ENCODE measurements at regions not wholly inside any gene's neighbourhood (a gene's known extent, or its start where the extent isn't known, plus 50 kb on each side); places are given as distances from the start of the nearest gene placed in this dataset.

DNA sequence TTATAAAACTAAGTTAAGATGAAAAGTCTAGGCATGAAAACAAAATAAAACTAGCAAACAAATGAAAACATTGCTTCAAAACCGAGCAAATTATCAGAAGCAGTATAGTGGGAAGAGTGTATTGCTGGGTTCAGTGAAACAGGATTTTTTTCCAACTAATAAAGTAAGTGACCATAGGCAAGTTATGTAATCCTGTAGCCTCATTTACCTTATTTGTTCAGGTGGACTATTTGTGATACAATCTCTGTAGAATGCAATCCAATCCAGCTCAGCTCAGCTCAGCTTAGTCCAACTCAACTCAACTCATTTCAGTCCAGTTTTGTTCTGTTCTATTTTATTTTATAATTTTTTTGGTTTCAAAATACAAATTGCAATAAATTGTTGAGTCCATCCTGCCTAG is 276.7 kb upstream of the LRIG3 start:
- DNase-seq, result no peak

DNA sequence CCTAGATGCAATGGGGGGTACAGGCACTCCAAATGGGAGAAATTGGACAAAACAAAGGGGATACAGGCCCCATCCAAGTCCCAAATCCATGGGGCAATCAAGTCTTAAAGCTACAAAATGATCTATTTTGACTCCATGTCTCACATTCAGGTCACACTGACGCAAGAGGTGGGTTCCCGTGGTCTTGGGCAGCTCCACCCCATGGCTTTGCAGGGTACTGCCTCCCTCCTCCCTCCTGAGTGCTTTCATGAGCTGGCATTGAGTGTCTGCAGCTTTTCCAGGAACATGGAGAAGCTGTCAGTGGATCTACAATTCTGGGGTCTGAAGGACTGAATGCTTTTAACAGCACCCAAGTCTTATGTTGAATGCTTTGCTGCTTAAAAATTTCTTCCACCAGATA is 274.5 kb upstream of the LRIG3 start:
- DNase-seq, result no peak

DNA sequence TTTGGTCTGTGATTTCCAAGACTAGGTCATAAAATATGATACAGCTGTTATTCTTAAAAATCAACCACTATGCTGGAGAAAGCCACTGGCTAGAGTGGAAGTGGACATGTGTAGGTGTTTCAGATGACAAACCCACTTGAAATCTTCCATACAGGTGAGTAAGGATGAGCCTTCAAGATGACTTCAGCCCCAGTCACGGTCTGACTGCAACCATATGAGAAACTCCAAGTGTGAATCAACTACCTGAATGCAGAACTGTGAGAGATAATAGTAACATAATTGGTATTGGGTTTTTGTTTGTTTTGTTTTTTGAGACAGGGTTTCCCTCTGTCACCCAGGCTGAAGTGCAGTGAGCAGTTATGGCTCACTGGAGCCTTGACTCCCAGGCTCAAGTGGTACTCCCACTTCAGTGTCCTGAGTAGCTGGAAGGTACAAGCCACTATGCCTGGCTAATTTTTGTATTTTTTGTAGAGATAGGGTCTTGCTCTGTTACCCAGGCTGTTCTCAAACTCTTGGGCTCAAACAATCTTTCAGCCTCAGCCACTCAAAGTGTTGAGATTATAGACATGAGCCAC is 273.3 kb upstream of the LRIG3 start:
- no peak for DNase-seq

DNA sequence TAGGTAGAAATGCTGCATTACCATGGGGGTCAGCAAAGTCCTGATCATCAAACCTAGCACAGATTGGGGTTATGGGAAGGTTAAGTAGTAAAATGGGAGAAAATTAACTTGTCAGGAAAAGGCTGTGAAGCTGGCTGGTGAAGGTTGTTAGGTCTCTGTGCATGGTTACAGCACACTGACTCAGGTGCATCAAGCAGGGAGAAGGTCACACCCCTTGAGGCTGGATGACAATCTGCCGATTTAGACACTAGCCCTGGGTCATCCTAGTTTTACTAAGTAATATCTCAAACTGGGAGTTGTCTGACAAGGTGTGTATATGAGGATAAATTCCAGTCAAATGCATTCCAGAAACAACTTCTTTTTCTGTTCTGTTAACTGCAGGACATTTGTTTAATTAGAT is 271.1 kb upstream of the LRIG3 start:
- DNase-seq, result no peak

DNA sequence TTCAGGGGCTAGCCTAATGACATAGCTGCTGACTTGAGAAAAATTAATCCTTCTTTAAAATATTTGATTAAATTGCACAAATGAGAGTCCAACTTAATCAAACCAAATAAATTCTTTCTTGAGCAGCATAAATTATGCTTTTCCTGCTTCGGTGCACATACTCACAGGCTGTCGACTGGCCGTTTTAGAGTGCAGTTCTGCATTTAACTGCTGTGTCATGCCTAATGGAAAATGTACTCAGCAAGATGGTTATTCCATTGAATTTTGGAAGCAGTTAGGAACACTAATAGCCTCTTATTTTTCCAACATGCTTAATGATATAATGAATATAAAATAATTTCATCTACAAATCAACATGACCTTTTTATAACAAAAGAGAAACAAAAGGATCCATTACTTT is 266.1 kb upstream of the LRIG3 start:
- DNase-seq, result no peak

DNA sequence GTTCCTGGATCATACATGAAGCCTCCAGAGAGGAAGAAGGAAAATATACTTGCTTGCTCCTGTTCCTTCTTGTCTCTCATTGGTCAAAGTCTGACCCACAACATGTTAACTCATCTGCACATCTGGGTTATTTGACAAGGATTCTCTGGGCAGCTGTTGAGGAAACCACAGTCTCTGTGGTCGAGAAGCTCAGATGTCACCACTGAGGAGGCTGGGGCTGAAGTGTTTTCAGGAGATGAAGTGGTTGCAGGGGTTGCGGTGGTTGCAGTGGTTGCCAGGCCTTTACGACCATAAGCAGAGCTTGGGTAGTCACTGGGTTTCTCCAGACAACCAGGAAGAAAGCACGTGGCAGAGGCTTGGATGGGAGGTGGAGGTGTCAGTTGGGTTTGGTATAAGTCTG is 265.0 kb upstream of the LRIG3 start:
- DNase-seq, result no peak

DNA sequence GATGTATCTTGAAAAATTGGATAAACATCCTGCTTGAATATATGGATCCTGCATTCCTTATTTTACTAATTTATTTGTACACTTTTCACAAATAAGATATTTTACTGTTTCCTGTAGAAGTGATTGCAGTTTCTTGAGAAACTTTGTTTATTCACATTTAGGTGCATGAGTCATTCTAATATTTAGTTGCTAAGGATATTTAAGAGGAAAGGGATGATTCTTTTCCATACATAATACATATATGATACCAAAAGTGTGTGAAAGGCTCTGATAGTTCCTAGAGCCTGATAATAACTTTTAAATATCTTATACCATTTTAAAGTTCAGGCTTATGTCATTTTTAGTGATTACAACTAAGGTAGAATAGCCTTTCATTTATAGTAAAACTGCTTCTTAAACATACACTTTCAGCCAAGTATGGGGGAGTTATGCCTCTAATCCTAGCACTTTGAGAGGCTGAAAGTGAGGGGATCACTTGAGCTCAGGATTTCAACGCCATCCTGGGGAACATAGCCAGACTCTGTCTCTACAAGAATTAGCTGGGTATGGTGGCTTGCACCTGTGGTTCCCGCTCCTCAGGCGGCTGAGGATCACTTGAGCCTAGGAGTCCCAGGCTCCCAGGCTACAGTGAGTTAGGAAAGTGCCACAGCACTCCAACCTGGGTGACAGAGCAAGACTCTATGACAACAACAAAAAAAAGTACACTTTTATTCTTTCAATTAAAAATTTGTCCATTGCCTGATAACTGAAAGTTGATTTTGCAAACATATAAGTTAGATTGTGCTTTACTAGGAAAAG is 262.6 kb upstream of the LRIG3 start:
- DNase-seq, result no peak

DNA sequence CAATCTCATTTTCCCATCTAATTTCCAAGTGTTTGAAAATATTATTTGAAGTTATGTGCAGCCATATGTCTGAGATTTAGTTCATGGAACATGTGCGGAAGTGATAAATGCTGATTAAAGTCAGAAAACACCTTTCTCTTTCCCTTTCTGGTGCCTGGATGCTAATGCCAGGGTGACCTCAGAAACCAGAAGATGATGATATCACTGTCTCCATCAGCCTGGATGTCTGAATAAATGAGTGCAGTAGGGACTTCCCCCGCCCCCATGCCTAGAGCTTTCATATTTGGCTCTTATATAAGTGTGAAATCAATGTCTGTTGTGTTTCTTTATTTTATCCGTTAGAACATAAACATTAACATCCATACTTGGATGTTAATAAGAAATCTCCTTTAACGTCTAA is 261.9 kb upstream of the LRIG3 start:
- DNase-seq, result no peak

DNA sequence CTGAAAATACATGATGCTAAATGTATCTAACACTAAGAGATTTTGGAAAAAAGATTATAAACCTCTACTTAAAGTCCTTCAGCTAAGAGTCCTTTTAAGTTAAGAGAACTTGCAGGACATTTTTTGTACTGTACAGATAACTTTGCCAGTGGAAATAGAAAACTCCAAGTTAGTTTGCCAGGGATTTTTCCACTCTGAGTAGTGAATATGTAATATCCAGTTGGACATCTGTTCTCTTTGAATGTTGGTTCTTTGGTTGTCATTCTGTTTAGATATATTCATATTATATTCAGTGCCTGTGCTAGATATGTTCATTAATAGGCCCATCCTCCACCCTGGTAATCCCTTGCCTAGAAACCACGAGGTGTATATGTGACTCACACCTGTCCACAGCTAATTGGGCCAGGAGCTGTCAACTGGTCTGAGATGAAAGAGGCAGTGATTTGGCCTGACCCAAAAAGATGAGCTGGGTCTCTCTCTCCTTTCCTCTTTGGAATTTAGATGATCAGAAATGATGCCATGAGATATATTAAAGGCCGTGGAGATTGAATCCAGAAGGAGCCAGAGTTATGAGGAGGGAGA is 261.0 kb upstream of the LRIG3 start:
- DNase-seq, result no peak

DNA sequence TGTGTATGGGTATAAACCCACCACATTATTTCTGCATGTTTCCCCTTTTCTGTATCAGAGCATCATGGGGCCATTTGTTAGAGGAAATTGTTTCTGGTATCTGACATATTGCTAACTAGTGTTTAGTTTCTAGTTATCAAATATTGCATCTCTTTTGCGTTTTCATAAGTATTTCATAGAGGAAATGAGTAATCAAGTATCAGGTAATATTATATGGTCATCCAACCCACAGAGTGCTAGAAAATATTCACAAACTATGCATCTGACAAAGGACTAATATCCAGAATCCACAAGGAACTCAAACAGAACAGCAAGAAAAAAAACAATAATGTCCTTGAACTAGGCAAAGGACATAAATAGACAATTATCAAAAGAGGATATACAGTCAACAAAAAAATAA is 258.9 kb upstream of the LRIG3 start:
- DNase-seq, result no peak

DNA sequence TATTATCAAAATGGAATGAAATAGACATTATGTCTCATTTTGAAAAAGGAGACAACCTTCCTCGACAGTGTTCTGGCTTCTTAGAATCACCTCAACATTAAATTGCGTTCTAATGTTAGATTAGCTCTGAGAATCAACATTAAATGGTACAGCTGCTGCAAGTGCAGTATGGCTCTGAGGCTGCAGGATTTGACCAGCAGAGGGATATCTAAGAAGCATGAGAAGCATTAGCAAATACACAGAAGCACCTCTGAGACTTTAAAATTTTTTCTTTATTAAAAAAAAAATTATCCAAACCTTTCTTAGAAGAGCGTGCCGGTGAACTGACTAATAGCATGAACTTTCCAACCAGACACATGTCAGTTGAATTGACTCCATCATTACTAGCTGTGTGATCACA is 253.4 kb upstream of the LRIG3 start:
- no peak for DNase-seq

DNA sequence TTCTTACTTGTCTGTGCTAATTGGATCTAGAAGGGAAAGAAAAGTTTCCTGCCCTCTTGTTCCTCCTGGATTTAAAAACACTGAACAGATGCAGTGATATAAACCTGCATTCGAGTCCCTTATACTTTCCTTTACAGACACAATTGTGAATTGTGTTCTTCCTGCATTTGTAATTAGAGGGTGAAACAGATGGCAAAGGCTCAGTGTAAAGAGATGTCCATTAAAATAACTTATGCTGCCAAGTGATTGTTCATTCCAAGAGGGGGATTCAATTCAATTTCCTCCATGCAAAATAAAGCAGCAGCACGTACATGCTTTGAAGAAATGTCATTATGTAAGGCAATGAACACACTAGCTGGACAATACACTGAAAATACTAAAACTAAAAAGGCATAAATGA is 248.3 kb upstream of the LRIG3 start:
- DNase-seq, result no peak

DNA sequence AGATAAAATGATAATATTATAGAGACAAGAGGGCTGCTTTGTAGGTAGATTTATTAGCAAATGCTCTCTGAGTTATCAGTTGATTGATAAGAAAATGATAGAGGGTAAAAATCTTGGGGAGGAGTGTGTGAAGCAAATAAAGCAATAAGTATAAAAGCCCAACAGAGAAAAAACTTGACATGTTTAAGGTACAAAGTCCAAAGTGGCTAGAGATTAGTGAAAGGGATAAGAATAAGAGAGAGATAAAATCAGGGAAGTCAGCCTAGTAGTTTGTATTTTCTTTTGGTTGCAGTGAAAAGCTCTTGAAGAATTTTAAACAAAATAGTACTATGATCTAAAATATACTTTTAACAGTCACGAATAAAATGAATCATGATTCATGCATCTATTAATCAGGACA is 246.2 kb upstream of the LRIG3 start:
- no peak for DNase-seq

DNA sequence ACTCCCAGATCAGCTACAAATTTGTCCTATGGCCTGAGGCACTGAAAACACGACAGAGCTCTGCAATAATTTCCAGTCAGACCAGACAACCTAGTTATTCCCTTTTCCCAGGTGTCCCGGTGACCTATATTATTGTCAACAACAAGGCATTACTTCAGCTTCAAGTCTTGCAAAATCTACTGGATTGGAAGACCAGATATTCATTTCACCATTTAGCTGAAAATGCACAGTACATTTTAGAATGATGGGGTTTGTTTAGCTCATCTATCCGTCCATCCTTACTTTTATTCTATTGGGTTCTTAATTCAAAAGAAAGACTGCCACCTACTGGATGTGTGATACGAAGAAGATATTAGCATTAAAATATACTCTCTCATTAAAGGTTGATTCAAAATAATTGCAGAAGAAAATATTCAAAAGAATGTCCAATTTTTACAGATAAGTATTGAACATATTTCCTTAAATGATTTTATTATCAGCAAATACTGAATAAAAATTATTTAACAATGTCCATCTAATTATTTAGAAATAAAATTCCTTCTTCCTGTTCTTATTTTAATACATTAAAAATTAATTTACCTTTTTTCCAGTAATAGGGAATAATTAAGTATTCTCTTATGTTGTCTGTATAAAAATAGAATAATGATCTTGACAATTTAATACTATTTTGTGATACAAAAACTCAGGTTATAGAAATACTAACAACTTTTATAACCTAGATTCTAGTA is 244.9 kb upstream of the LRIG3 start:
- DNase-seq, result no peak

DNA sequence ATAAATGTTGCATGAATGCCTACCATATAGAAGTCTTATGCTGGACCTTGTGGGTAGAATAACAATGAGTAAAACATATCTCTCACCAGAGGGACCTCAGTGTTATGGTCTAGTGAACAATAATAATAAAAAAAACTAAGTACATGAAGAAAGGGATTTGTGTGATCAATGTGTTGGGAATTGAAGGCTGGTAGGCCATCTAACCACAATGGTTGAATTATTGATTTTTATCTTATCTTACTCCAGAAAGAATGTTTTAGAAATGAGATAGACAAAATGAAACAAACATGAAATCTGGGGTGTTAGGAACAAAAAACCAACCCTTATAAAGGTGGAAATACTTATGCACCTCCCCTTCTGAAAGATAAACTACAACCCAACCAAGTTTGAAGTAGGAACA is 243.9 kb upstream of the LRIG3 start:
- DNase-seq, result no peak

DNA sequence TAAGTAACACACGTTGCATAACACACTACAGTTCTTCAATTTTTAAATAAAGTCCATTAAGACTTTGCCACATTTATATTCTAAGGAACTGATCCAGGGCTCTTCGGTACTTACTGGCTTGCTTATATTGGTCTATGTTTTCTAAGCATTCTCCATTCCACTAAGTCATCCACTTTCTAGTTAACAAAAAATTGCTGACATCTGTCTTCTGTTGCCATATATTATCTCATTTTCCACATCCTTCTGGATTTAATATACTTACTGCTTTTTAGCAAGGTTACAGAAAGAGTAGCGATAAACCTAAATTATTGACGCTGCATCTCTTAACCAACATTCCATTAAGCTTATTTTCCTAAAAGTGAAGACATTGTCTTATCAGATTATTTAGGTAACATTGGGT is 238.4 kb upstream of the LRIG3 start:
- DNase-seq, result no peak

DNA sequence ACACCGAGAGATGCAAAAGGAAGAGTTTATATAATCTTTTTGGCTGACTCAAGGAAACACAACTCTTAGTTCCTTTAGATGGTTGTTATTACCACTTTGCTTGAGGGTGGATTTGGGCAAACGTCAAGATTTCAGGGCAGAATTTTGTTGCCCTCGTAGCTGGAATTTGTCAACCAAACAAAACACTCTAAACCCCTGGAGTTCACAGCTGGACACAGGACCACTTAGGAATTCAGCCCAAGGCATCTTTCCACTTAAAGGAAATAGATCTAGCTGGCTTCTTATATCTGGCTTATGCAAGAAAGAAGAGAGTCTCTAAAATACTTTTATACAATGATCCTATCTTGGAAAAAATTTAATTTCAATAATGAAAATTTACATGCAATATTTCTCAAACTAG is 237.8 kb upstream of the LRIG3 start:
- DNase-seq, result no peak

DNA sequence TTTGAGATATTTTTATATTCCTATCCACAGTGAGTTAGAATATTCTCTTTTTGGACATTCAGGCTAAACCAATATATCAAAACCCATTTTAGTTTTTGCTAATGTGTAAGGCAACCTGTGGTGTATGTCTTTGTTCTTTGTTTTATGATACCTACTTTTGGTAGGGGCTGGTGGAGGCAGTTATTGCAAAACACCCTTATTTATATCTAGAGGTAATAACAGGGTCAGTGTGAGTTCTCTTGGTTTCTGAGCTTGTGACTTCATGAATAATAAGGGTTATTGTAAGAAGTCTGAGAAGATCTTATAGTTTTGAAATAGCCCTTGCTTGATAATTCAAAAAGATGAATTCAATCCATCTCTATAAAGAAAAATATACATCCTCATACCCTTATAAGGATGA is 235.1 kb upstream of the LRIG3 start:
- no peak for DNase-seq

DNA sequence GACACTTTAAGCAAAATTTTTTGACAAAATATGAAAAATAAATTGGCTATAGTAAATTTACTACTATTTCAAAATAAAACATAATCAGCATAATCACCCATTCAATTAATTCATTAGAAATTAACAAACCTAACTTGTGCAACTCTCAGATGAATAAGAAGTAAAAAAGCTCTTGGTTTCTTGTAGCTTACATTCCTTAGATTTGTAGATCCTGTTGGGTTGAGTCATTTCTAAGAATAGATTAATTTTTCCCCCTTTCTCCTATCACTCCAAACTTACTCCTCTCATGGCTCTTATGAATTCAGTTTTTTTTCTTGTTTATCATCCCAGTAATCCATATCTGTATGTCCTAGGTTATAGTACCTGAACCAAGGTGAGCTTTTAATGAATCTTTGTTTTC is 230.9 kb upstream of the LRIG3 start:
- DNase-seq, result no peak

DNA sequence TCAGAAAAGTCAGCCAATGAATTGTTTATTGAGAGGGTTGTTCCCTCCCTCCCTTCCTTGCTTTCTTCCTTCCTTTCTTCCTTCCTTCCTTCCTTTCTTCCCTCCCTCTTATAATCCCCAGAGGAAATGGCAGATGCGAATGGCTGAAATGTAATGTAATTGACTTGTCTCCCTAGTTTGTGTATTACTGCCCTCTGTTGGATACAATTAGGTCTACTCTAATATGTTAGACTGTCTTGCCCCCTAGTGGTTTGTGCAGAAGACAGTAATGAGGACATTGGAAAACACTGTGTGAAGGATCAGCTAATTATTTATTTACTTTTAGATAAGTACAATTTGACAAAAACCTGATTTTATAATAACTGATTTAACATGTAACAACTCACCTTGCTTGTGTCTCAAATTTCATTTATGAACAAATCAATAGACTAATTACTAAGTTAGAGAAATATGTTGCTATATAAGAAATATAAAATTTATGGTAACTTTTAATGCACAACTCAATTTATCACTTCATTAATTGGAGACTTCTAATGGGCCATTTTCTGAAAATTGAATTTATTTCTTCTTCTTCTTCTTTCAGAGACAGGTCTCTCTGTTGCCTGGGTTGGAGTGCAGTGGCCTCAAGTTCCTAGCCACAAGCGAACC is 229.8 kb upstream of the LRIG3 start:
- DNase-seq, result peak; percentile 6

DNA sequence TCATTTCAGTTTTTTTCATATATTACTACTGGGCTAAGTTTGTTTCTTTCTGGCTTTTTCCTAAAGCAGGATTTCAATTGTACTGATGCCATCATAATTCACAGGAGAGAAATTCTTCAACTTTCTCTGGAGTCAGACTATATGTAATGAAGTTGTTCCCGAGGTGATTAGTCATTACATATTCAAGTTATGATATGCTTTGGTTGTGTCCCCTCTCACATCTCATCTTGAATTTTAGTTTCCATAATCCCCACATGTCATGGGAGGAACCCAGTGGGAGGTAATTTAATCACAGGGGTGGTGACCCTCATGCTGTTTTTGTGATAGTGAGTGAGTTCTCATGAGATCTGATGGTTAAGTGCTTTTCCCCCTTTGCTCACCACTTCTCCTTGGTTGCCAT is 227.5 kb upstream of the LRIG3 start:
- no peak for DNase-seq

DNA sequence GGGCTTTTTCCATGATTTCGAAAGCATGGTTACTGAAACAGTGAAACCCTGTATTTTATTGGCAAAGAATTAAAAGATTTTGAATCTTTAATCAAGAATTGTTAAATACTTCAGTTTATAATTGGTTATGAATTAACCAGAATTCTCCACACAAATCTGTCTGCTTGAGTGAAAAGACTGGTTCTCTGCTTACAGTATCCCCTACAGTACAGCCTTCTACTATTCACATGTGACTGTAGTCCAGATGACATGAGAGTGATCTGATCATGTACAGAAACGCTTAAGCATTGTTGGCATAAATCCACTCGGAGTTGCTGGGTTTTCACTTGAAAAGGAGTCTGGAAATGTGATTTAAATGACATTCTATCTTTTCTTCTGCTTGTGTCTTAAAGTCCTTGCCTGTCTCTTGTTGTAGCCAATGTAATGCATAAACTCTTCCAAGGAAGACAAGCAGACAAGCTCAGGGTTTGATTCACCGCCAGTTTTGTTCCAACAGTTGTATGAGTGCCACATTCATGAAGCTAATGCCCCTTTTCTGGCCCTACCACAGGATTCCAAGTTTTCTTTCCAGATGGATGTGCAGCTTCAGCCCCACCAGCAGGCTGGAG is 222.0 kb upstream of the LRIG3 start:
- DNase-seq, result no peak

DNA sequence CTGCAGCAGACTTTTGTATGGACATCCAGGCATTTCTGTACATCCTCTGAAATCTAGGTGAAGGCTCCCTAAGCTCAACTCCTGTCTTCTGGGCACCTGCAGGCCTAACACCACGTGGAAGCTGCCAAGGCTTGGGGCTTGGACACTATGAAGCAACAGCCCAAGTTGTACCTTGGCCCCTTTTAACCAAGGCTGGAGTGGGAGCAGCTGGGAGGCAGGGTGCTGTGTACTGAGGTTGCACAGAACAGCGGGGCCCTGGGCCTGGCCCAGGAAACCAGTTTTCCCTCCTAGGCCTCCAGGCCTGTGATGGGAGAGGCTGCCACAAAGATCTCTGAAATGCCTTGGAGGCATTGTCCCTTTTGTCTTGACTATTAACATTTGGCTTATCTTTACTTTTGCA is 214.4 kb upstream of the LRIG3 start:
- no peak for DNase-seq
